ENCODE measurements at regions not wholly inside any gene's neighbourhood (a gene's known extent, or its start where the extent isn't known, plus 50 kb on each side); places are given as distances from the start of the nearest gene placed in this dataset.

GRCh38 chr1:228841632-228842031, 106.4 kb downstream of the RHOU start:
- TF ChIP-seq, protein P1, sequence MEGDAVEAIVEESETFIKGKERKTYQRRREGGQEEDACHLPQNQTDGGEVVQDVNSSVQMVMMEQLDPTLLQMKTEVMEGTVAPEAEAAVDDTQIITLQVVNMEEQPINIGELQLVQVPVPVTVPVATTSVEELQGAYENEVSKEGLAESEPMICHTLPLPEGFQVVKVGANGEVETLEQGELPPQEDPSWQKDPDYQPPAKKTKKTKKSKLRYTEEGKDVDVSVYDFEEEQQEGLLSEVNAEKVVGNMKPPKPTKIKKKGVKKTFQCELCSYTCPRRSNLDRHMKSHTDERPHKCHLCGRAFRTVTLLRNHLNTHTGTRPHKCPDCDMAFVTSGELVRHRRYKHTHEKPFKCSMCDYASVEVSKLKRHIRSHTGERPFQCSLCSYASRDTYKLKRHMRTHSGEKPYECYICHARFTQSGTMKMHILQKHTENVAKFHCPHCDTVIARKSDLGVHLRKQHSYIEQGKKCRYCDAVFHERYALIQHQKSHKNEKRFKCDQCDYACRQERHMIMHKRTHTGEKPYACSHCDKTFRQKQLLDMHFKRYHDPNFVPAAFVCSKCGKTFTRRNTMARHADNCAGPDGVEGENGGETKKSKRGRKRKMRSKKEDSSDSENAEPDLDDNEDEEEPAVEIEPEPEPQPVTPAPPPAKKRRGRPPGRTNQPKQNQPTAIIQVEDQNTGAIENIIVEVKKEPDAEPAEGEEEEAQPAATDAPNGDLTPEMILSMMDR (IDR thresholded peaks at IDR 0.05 in 4 of 5, conservative IDR thresholded peaks at IDR 0.05 in 1 of 5): no peak
- no peak for TF ChIP-seq POLR2A (IDR thresholded peaks at IDR 0.05)

Measured in gastrocnemius medialis (tissue), 4 donors.